GM12878 (cell line): ENCODE measurements at regions not wholly inside any gene's neighbourhood (a gene's known extent, or its start where the extent isn't known, plus 50 kb on each side); places are given as distances from the start of the nearest gene placed in this dataset.

Source experiments
- ATAC-seq: fragments of 200-7000 bp; cut with Tn5 transposase; 3 replicates; pipeline ENCODE4 v1.9.1; 2020; ENCODE audit warnings: mild to moderate bottlenecking, moderate library complexity
- BruUV-seq: library from RNA; stranded (reverse); fragments of 400-500 nt; replicated peaks from 2 replicates; lab custom pipeline; 2021; lab: Mats Ljungman, UMichigan
- CTCF ChIA-PET: fragments of 300-600 bp; sonication (Branson Sonifier 250); formaldehyde crosslinking; extraction: SDS; loops from one replicate; lab custom pipeline; 2021; ENCODE audit warnings: inconsistent platforms; lab: Yijun Ruan, JAX
- POLR2A ChIA-PET: fragments of 350-600 bp; formaldehyde crosslinking; extraction: SDS; loops from one replicate; lab custom pipeline; 2021; ENCODE audit warnings: inconsistent platforms; lab: Charles Lee
- RAD21 ChIA-PET: fragments of 300-600 bp; sonication (Branson Sonifier 250); formaldehyde crosslinking; loops from one replicate; lab custom pipeline; 2023; ENCODE audit warnings: antibody characterized with exemption; ENCODE audit not compliant: unreplicated experiment; lab: Charles Lee
- SMC1A ChIA-PET: fragments of 300-600 bp; sonication (Branson Sonifier 250); formaldehyde crosslinking; loops from one replicate; lab custom pipeline; 2023; ENCODE audit not compliant: unreplicated experiment, uncharacterized antibody; lab: Charles Lee
- DNase-seq: peaks from one replicate; pipeline ENCODE4 v3.0.0-alpha.2; 2011; ENCODE audit warnings: low read depth, low spot score
- FAIRE-seq: peaks from 3 replicates; lab custom pipeline; 2011; peaks lifted over from hg19 to GRCh38; lab: Jason Lieb, UNC
- H2AFZ ChIP-seq: 2 replicates; pipeline ENCODE4 v1.6.0; 2011; ENCODE audit warnings: low read depth, low read length, control low read depth; ENCODE audit not compliant: control insufficient read depth
- H3K27ac ChIP-seq: 2 replicates; pipeline ENCODE4 v1.5.1; 2011; ENCODE audit warnings: control low read depth; ENCODE audit not compliant: control insufficient read depth, insufficient read depth
- H3K27me3 ChIP-seq, 2 experiments: replicated peaks in 1 of 2; 2 replicates each; pipeline versions ENCODE4 v1.6.0 to v1.6.1; 2011; ENCODE audit warnings: low read length in 1 of 2; ENCODE audit not compliant: control insufficient read depth in 2 of 2, insufficient read depth in 2 of 2
- H3K36me3 ChIP-seq, 2 experiments: 2 replicates each; pipeline ENCODE4 v1.5.1; 2011; ENCODE audit warnings: low read length in 1 of 2; ENCODE audit not compliant: control insufficient read depth in 2 of 2, insufficient read depth in 2 of 2
- H3K4me1 ChIP-seq: 2 replicates; pipeline ENCODE4 v1.6.1; 2011; ENCODE audit warnings: mild to moderate bottlenecking, low read length, moderate library complexity, mixed read lengths; ENCODE audit not compliant: control insufficient read depth, insufficient read depth
- H3K4me2 ChIP-seq: 2 replicates; pipeline ENCODE4 v1.6.0; 2011; ENCODE audit warnings: control low read depth; ENCODE audit not compliant: control insufficient read depth, insufficient read depth
- H3K4me3 ChIP-seq: fragments of 200-600 bp; sonication (generic); 2 replicates; pipeline ENCODE4 v1.5.1; 2016
- H3K79me2 ChIP-seq: 2 replicates; pipeline ENCODE4 v1.6.0; 2011; ENCODE audit warnings: low read length; ENCODE audit not compliant: control insufficient read depth, insufficient read depth
- H3K9ac ChIP-seq: 2 replicates; pipeline ENCODE4 v1.8.0; 2011; ENCODE audit warnings: low read length, control low read depth, mixed read lengths; ENCODE audit not compliant: control insufficient read depth, insufficient read depth
- H3K9me3 ChIP-seq: replicated peaks from 3 replicates; pipeline ENCODE4 v1.5.1; 2011; ENCODE audit warnings: mild to moderate bottlenecking, low read length; ENCODE audit not compliant: control insufficient read depth, insufficient read depth
- H4K20me1 ChIP-seq: 2 replicates; pipeline ENCODE4 v1.6.0; 2011; ENCODE audit not compliant: control insufficient read depth, insufficient read depth
- ASH2L ChIP-seq: fragments of 300-600, 200-600 bp; sonication (generic); IDR thresholded peaks from 2 replicates; pipeline ENCODE4 v1.6.1; 2017; ENCODE audit warnings: low read depth, mild to moderate bottlenecking, borderline replicate concordance
- ATF2 ChIP-seq: IDR thresholded peaks from 2 replicates; pipeline ENCODE4 v1.6.1; 2012; ENCODE audit warnings: low read length, inconsistent platforms
- BCLAF1 ChIP-seq: fragments of 450-650 bp; IDR thresholded peaks from 2 replicates; pipeline ENCODE4 v1.6.1; 2017; ENCODE audit warnings: antibody characterized with exemption, mild to moderate bottlenecking, moderate library complexity
- BMI1 ChIP-seq: fragments of 450-650 bp; IDR thresholded peaks from 2 replicates; pipeline ENCODE4 v1.6.1; 2016; ENCODE audit warnings: mild to moderate bottlenecking, moderate library complexity, borderline replicate concordance
- FOXM1 ChIP-seq: IDR thresholded peaks from 2 replicates; pipeline ENCODE4 v1.6.1; 2012; ENCODE audit warnings: low read depth, mild to moderate bottlenecking, inconsistent platforms, low read length, moderate library complexity
- HCFC1 ChIP-seq: fragments of 150-350 bp; IDR thresholded peaks from 2 replicates; pipeline ENCODE4 v1.6.1; 2014; ENCODE audit warnings: low read length
- IRF4 ChIP-seq: IDR thresholded peaks from 2 replicates; pipeline ENCODE4 v1.6.1; 2011; ENCODE audit warnings: low read depth, low read length
- MAX ChIP-seq: IDR thresholded peaks from 2 replicates; pipeline ENCODE4 v1.6.1; 2012; ENCODE audit warnings: low read depth, low read length, improper control_type of control experiment
- MEF2B ChIP-seq: fragments of 450-650 bp; IDR thresholded peaks from 2 replicates; pipeline ENCODE4 v1.6.1; 2018; ENCODE audit warnings: mild to moderate bottlenecking, moderate library complexity; ENCODE audit not compliant: partially characterized antibody, poor library complexity, severe bottlenecking
- NFYA ChIP-seq: IDR thresholded peaks from 2 replicates; pipeline ENCODE4 v1.6.1; 2011; ENCODE audit warnings: low read depth, mild to moderate bottlenecking, low read length, improper control_type of control experiment, borderline replicate concordance
- PAX5 ChIP-seq: IDR thresholded peaks from 2 replicates; pipeline ENCODE4 v1.6.1; 2011; ENCODE audit warnings: low read depth, low read length, borderline replicate concordance
- RELB ChIP-seq: fragments of 450-650 bp; IDR thresholded peaks from 2 replicates; pipeline ENCODE4 v1.6.1; 2017; ENCODE audit warnings: low read depth, mild to moderate bottlenecking, moderate library complexity
- REST ChIP-seq: IDR thresholded peaks from 2 replicates; pipeline ENCODE4 v1.6.1; 2012; ENCODE audit warnings: mild to moderate bottlenecking, low read depth, low read length
- YBX1 ChIP-seq: fragments of 450-650 bp; IDR thresholded peaks from 2 replicates; pipeline ENCODE4 v1.6.1; 2016; ENCODE audit warnings: antibody characterized with exemption
- ZNF217 ChIP-seq: fragments of 450-650 bp; IDR thresholded peaks from 2 replicates; pipeline ENCODE4 v1.6.1; 2017; ENCODE audit warnings: antibody characterized with exemption, mild to moderate bottlenecking
- WGBS: methylation state at CpG from one replicate; pipeline ENCODE4 v1.1.6; 2016; ENCODE audit warnings: low lambda C conversion rate; ENCODE audit not compliant: insufficient replicate concordance, insufficient coverage; ENCODE audit errors: missing lambda C conversion rate; 5-methylcytosine and 5-hydroxymethylcytosine counted together
- in situ Hi-C: fragments of 300-500 bp; cut with MboI; formaldehyde crosslinking; loops from 9 replicates; pipeline ENCODE4 v1.14.3; 2018; ENCODE audit warnings: mixed read lengths
- intact Hi-C: fragments of 100-400 bp; cut with micrococcal nuclease; formaldehyde crosslinking; loops from one replicate; pipeline ENCODE4 v1.14.2; 2022; ENCODE audit not compliant: unreplicated experiment

GRCh38 chr22:47610764-47611163, 848.3 kb downstream of the TBC1D22A start (continued):
- TF ChIP-seq IRF4 (no peak), NFYA (no peak), REST (no peak), HCFC1 (no peak)

GRCh38 chr22:47610281-47610680, 847.8 kb downstream of the TBC1D22A start:
- ChIA-PET POLR2A (no interaction called here), SMC1A (no interaction called here), RAD21 (no interaction called here), CTCF (no interaction called here)
- DNase-seq (no peak), ATAC-seq (no peak), FAIRE-seq (no peak)
- in situ Hi-C loops = no loop called here
- H3K79me2 ChIP-seq = no peaks in the 10 kb centered on the region
- H3K4me1 ChIP-seq = no peaks in the 10 kb centered on the region
- intact Hi-C loops = no loop called here
- BruUV-seq = no TSS peak
- H3K27ac ChIP-seq = no peak overlapping the region
- H3K4me3 ChIP-seq = no peak overlapping the region
- H4K20me1 ChIP-seq = no peaks in the 10 kb centered on the region
- H3K36me3 ChIP-seq = no peaks in the 10 kb centered on the region
- H2AFZ ChIP-seq = no peak overlapping the region
- WGBS = 20% methylated on average over 12 of the region's 12 CpGs
- no peak overlapping the region for H3K4me2 ChIP-seq
- no peak overlapping the region for H3K9ac ChIP-seq
- H3K9me3 ChIP-seq = no peaks in the 10 kb centered on the region; the same call in 2 of the 3 replicates
- no peaks in the 10 kb centered on the region for H3K27me3 ChIP-seq
- TF ChIP-seq RELB (no peak), FOXM1 (no peak), ASH2L (no peak), BMI1 (no peak), ATF2 (no peak), MEF2B (no peak), BCLAF1 (no peak), YBX1 (no peak), PAX5 (no peak), ZNF217 (no peak), MAX (no peak)
